Ovary (tissue), 3 donors: ENCODE measurements at regions not wholly inside any gene's neighbourhood (a gene's known extent, or its start where the extent isn't known, plus 50 kb on each side); places are given as distances from the start of the nearest gene placed in this dataset.

Source experiments
- EP300 ChIP-seq: sonication (generic); formaldehyde crosslinking; IDR thresholded peaks from one replicate; pipeline ENCODE4 v1.6.1; 2017; ENCODE audit warnings: antibody characterized with exemption
- POLR2A ChIP-seq: fragments of 450-650 bp; IDR thresholded peaks from one replicate; pipeline ENCODE4 v1.6.1; 2017; ENCODE audit warnings: antibody characterized with exemption, mild to moderate bottlenecking, moderate library complexity
- TF ChIP-seq, protein P1 (sequence below), 3 donors: fragments of 450-650 bp in 2 of 3; fragments of 200-600 bp in 1 of 3; IDR thresholded peaks; one replicate each; pipeline versions ENCODE4 v1.5.1 to v1.8.0; 2016 to 2022; ENCODE audit warnings: antibody characterized with exemption in 3 of 3, mild to moderate bottlenecking in 1 of 3
- donor health status: DM: no; HTN: no; CAD: no.

GRCh38 chr2:217723981-217724380, 278.8 kb downstream of the TNS1 start:
- TF ChIP-seq, protein P1, sequence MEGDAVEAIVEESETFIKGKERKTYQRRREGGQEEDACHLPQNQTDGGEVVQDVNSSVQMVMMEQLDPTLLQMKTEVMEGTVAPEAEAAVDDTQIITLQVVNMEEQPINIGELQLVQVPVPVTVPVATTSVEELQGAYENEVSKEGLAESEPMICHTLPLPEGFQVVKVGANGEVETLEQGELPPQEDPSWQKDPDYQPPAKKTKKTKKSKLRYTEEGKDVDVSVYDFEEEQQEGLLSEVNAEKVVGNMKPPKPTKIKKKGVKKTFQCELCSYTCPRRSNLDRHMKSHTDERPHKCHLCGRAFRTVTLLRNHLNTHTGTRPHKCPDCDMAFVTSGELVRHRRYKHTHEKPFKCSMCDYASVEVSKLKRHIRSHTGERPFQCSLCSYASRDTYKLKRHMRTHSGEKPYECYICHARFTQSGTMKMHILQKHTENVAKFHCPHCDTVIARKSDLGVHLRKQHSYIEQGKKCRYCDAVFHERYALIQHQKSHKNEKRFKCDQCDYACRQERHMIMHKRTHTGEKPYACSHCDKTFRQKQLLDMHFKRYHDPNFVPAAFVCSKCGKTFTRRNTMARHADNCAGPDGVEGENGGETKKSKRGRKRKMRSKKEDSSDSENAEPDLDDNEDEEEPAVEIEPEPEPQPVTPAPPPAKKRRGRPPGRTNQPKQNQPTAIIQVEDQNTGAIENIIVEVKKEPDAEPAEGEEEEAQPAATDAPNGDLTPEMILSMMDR (IDR thresholded peaks at IDR 0.05), result no peak
- TF ChIP-seq EP300 (no peak), POLR2A (no peak)
